ENCODE measurements at regions not wholly inside any gene's neighbourhood (a gene's known extent, or its start where the extent isn't known, plus 50 kb on each side); places are given as distances from the start of the nearest gene placed in this dataset.

DNA sequence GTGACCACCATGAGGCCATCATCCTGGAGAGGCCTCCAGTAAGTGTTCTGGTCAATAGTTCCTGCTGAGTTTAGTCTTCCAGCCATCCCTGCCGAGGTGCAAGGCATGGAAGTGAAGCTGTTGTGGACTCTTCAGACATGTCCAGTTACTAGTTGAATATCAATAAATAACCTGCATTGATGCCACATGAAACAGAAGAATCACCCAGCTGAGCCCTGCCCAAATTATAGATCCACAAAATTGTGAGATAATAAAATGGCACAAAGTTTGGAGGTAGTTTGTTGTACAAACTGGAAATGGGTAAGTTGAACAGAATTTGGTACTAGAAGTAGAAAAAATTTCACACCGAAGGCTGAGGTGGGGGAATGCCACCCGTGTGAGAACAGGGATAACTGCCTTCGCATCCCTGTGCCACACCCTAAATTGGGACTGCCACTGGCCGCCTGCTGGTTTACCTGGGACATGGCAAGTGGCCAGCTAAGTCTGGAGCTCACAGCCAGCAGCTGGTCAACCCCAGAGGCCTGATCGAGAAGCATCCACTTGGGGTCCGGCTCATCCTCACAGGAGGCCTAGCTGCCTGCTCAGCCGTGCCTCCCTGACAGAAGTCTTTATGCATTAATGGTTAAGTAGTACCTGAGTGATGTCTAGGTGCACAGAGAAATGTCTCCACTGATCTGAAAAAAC lies 184.5 kb downstream of the SPRY1 start:
- TF ChIP-seq, protein P1, sequence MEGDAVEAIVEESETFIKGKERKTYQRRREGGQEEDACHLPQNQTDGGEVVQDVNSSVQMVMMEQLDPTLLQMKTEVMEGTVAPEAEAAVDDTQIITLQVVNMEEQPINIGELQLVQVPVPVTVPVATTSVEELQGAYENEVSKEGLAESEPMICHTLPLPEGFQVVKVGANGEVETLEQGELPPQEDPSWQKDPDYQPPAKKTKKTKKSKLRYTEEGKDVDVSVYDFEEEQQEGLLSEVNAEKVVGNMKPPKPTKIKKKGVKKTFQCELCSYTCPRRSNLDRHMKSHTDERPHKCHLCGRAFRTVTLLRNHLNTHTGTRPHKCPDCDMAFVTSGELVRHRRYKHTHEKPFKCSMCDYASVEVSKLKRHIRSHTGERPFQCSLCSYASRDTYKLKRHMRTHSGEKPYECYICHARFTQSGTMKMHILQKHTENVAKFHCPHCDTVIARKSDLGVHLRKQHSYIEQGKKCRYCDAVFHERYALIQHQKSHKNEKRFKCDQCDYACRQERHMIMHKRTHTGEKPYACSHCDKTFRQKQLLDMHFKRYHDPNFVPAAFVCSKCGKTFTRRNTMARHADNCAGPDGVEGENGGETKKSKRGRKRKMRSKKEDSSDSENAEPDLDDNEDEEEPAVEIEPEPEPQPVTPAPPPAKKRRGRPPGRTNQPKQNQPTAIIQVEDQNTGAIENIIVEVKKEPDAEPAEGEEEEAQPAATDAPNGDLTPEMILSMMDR (IDR thresholded peaks at IDR 0.05) = no peak
- no peak for TF ChIP-seq POLR2A (IDR thresholded peaks at IDR 0.05)
